GM23338 (cell line): ENCODE measurements at regions not wholly inside any gene's neighbourhood (a gene's known extent, or its start where the extent isn't known, plus 50 kb on each side); places are given as distances from the start of the nearest gene placed in this dataset.

ENCODE experiments used
- ATAC-seq: fragments of 200-7000 bp; cut with Tn5 transposase; 3 replicates; pipeline ENCODE4 v1.9.1; 2020
- DNase-seq: peaks from one replicate; pipeline ENCODE4 v3.0.0-alpha.2; 2015; ENCODE audit warnings: low spot score
- H2AFZ ChIP-seq: fragments of 200-600 bp; sonication (generic); 2 replicates; pipeline ENCODE4 v1.8.0; 2016; ENCODE audit warnings: antibody characterized with exemption, mild to moderate bottlenecking, moderate library complexity
- H3F3A ChIP-seq: fragments of 200-600 bp; sonication (generic); replicated peaks from 2 replicates; pipeline ENCODE4 v1.8.0; 2017; ENCODE audit warnings: antibody characterized with exemption, mixed run types, low read depth
- H3K27ac ChIP-seq: fragments of 200-600 bp; sonication (generic); 2 replicates; pipeline ENCODE4 v1.6.1; 2016; ENCODE audit warnings: low read depth
- H3K27me3 ChIP-seq: fragments of 200-600 bp; sonication (generic); 2 replicates; pipeline ENCODE4 v1.8.0; 2016; ENCODE audit warnings: mild to moderate bottlenecking, mixed run types, moderate library complexity; ENCODE audit not compliant: insufficient read depth
- H3K36me3 ChIP-seq: fragments of 200-600 bp; sonication (generic); 2 replicates; pipeline ENCODE4 v1.8.0; 2016; ENCODE audit warnings: mild to moderate bottlenecking; ENCODE audit not compliant: insufficient read depth
- H3K4me1 ChIP-seq: fragments of 200-600 bp; sonication (generic); 2 replicates; pipeline ENCODE4 v1.8.0; 2016; ENCODE audit warnings: mild to moderate bottlenecking, moderate library complexity; ENCODE audit not compliant: insufficient read depth
- H3K4me2 ChIP-seq: fragments of 200-600 bp; sonication (generic); 2 replicates; pipeline ENCODE4 v1.7.1; 2017; ENCODE audit warnings: mixed run types
- H3K4me3 ChIP-seq: fragments of 200-600 bp; sonication (generic); 2 replicates; pipeline ENCODE4 v1.6.1; 2016; ENCODE audit warnings: mixed run types
- H3K79me2 ChIP-seq: fragments of 200-600 bp; sonication (generic); replicated peaks from 2 replicates; pipeline ENCODE4 v1.8.0; 2017; ENCODE audit warnings: mild to moderate bottlenecking; ENCODE audit not compliant: insufficient read depth
- H3K9me2 ChIP-seq: fragments of 200-600 bp; sonication (generic); 2 replicates; pipeline ENCODE4 v1.8.0; 2017; ENCODE audit not compliant: insufficient read depth
- H4K20me1 ChIP-seq: fragments of 200-600 bp; sonication (generic); replicated peaks from 2 replicates; pipeline ENCODE4 v1.8.0; 2017; ENCODE audit warnings: mild to moderate bottlenecking; ENCODE audit not compliant: insufficient read depth
- H3K27ac Mint-ChIP-seq: 2 replicates; pipeline ENCODE4 v1.8.0; 2020; ENCODE audit warnings: inconsistent platforms, mild to moderate bottlenecking, moderate library complexity, mixed read lengths
- H3K27me3 Mint-ChIP-seq: 3 replicates; pipeline ENCODE4 v1.8.0; 2022; ENCODE audit warnings: low read depth, mild to moderate bottlenecking, moderate library complexity, mixed read lengths, inconsistent platforms; ENCODE audit not compliant: insufficient read depth, poor library complexity
- H3K36me3 Mint-ChIP-seq: 3 replicates; pipeline ENCODE4 v1.8.0; 2021; ENCODE audit warnings: low read depth, mild to moderate bottlenecking, inconsistent platforms, moderate library complexity, mixed read lengths
- H3K4me1 Mint-ChIP-seq: 3 replicates; pipeline ENCODE4 v1.8.0; 2020; ENCODE audit warnings: mild to moderate bottlenecking, inconsistent platforms, mixed read lengths
- H3K4me3 Mint-ChIP-seq: 3 replicates; pipeline ENCODE4 v1.8.0; 2021; ENCODE audit warnings: moderate library complexity, mild to moderate bottlenecking, inconsistent platforms, mixed read lengths
- H3K9me3 Mint-ChIP-seq: 3 replicates; pipeline ENCODE4 v1.8.0; 2020; ENCODE audit warnings: moderate library complexity, mild to moderate bottlenecking, inconsistent platforms, mixed read lengths
- CREB1 ChIP-seq: fragments of 250-450 bp; sonication (Bioruptor Pico); IDR thresholded peaks from 2 replicates; pipeline ENCODE4 v1.5.0; 2020; ENCODE audit warnings: low read depth, mild to moderate bottlenecking, moderate library complexity
- CTCF ChIP-seq, 2 experiments: fragments of 200-600 bp in 1 of 2; sonication (generic) in 1 of 2; conservative IDR thresholded peaks; 2 replicates each; pipeline versions ENCODE4 v1.5.1 to v1.6.1; 2016 to 2017; ENCODE audit warnings: antibody characterized with exemption in 2 of 2, low read depth in 2 of 2, mild to moderate bottlenecking in 2 of 2, moderate library complexity in 1 of 2
- ETS1 ChIP-seq: IDR thresholded peaks from 2 replicates; pipeline ENCODE4 v1.6.1; 2016; ENCODE audit warnings: antibody characterized with exemption
- EZH2 ChIP-seq: fragments of 200-600 bp; sonication (generic); IDR thresholded peaks from one replicate; pipeline ENCODE4 v1.8.0; 2017; ENCODE audit warnings: antibody characterized with exemption, mild to moderate bottlenecking, low read depth; ENCODE audit not compliant: unreplicated experiment
- EZH2phosphoT487 ChIP-seq: fragments of 200-600 bp; sonication (generic); IDR thresholded peaks from one replicate; pipeline ENCODE4 v1.8.1; 2018; ENCODE audit warnings: antibody characterized with exemption; ENCODE audit not compliant: unreplicated experiment
- JUNB ChIP-seq: IDR thresholded peaks from one replicate; pipeline ENCODE4 v1.6.1; 2016; ENCODE audit warnings: antibody characterized with exemption; ENCODE audit not compliant: unreplicated experiment
- NANOG ChIP-seq: IDR thresholded peaks from 2 replicates; pipeline ENCODE4 v1.6.1; 2016; ENCODE audit warnings: antibody characterized with exemption, borderline replicate concordance
- POLR2AphosphoS5 ChIP-seq: IDR thresholded peaks from 2 replicates; pipeline ENCODE4 v1.6.1; 2016; ENCODE audit warnings: antibody characterized with exemption, low read depth
- REST ChIP-seq: IDR thresholded peaks from one replicate; pipeline ENCODE4 v1.6.1; 2018; ENCODE audit warnings: antibody characterized with exemption; ENCODE audit not compliant: unreplicated experiment
- STAT1 ChIP-seq: IDR thresholded peaks from one replicate; pipeline ENCODE4 v1.6.1; 2016; ENCODE audit warnings: antibody characterized with exemption; ENCODE audit not compliant: unreplicated experiment
- ZNF114 ChIP-seq: fragments of 250-450 bp; sonication (Bioruptor Pico); IDR thresholded peaks from 2 replicates; pipeline ENCODE4 v1.5.0; 2020; ENCODE audit warnings: mild to moderate bottlenecking, moderate library complexity
- ZNF462 ChIP-seq: fragments of 250-450 bp; sonication (Bioruptor Pico); IDR thresholded peaks from 2 replicates; pipeline ENCODE4 v1.5.0; 2020; ENCODE audit warnings: mild to moderate bottlenecking, moderate library complexity

- no peak for TF ChIP-seq ETS1
Observed at GRCh38 chr13:56501750-56502149, 639.0 kb upstream of the PRR20A start (continued).

GRCh38 chr13:56510836-56511235 lies 629.9 kb upstream of the PRR20A start:
- H3K36me3 ChIP-seq: no peaks in the 10 kb centered on the region
- H3K4me1 Mint-ChIP-seq: peaks cover 27% of the 10 kb centered on the region
- H3K27me3 ChIP-seq: no peaks in the 10 kb centered on the region
- no peak overlapping the region for H3K27ac Mint-ChIP-seq
- no peaks in the 10 kb centered on the region for H3K79me2 ChIP-seq
- H4K20me1 ChIP-seq: no peaks in the 10 kb centered on the region
- peaks cover 1% of the 10 kb centered on the region for H3K27me3 Mint-ChIP-seq
- no peaks in the 10 kb centered on the region; the same call in 2 of the 3 replicates for H3K9me3 Mint-ChIP-seq
- peaks cover 29% of the 10 kb centered on the region for H3K4me1 ChIP-seq
- no peak overlapping the region for H3K27ac ChIP-seq
- H3K4me3 ChIP-seq: no peak overlapping the region
- no peak for ATAC-seq
- H3K36me3 Mint-ChIP-seq: no peaks in the 10 kb centered on the region
- H3F3A ChIP-seq: no peaks in the 10 kb centered on the region
- H3K4me3 Mint-ChIP-seq: no peak overlapping the region
- 0 out of 2 replicates have a peak, but pooled peaks cover 9% of the 10 kb centered on the region for H3K9me2 ChIP-seq
- no peak for DNase-seq
- H3K4me2 ChIP-seq: no peak overlapping the region
- no peak overlapping the region for H2AFZ ChIP-seq
- TF ChIP-seq ETS1 (no peak), ZNF462 (CRISPR knock-in tag) (no peak), EZH2 (no peak), NANOG (no peak), REST (no peak), STAT1 (no peak), CREB1 (no peak), CTCF (conservative IDR thresholded peaks at IDR 0.05; ENCODE audit: low read depth in 2 of 2) (no peak), EZH2phosphoT487 (no peak), JUNB (no peak), ZNF114 (no peak), POLR2AphosphoS5 (no peak)
